HG03025 (cell line): ENCODE measurements at regions not wholly inside any gene's neighbourhood (a gene's known extent, or its start where the extent isn't known, plus 50 kb on each side); places are given as distances from the start of the nearest gene placed in this dataset.

Experiments
- ATAC-seq: cut with Tn5 transposase; IDR thresholded peaks from one replicate; pipeline ENCODE4 v1.9.1; 2021; ENCODE audit warnings: mild to moderate bottlenecking, moderate library complexity; ENCODE audit not compliant: unreplicated experiment, low FRiP score

DNA sequence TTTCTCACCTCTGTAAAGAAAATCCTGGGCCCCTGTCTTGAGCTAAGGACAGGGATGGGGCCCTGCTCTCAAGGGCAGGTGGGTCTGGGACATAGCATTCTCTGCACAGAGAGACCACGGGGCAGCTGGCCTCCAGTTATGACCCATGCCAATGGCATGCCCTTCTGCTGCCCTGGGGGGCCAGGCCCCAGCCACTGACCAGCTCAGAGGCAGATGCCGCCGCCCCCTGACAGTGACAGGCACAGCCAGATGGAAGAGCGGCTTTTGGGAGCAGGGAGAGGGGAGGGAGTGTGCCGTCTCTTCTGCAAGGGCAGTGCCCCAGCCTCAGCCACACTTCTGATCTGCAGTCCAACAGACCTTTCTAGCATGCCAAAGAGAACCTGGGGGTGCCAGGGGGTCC, 114.8 kb upstream of the NAV2 start:
- ATAC-seq: no peak

DNA sequence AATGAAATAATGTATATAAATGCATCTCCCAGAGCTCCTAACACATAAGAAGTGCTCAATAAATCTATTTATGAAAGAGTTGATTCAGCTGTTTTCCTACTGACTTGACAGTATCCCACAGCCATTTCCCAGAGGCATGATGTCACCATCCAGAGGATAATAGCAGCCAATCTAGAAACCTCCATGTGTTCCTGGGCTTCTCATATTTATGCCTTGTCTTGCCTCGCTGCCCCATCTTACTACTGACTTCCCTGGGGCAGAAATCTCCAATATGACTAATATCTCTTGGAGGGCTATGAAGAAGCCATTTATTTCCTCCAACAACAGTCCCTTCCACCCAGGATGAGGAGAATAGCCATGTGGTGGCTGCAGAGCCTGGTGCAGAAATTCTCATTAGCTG, 115.4 kb upstream of the NAV2 start:
- ATAC-seq: no peak

DNA sequence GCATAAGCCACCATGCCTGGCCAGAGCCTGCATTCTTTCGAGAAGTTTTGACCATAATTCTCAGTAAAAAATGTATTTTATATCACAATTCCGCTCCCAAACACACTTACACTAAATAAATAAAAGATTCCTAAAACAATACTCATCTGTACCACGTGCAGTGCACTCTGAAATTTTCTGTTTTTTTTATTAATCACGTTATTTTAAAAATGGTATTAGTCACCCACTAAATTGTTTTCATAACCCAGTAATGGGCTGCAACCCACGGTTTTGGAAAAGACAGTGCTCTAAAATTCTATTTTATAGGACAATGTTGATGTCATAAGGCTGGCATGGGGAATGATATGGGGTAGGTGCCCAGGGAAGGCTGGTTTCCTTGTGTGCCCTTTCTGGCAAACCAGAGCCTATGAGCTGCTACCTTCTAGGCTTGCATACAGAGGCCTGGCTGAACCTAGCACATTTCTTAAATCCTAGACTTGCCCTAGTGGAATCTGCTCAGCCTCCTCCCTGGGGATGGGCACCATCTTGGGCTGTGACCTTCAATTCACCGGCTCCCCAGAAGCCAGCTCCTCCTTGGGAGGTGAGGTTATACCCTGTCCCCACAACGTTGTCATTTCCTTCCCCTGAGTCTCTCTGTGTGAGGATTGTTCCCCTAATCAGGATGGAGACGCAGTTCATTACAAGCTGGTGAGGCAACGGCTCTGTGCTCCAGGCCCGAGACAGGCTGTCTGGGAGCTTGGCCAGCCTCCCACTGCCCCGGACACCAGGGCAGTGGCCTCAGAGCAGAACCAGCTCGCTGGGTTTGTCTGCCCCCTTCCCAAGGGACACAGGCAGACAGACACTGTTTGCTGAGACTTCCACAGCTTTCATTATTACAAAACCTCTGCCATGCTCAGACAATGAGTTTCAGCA, 116.5 kb upstream of the NAV2 start:
- no peak for ATAC-seq

DNA sequence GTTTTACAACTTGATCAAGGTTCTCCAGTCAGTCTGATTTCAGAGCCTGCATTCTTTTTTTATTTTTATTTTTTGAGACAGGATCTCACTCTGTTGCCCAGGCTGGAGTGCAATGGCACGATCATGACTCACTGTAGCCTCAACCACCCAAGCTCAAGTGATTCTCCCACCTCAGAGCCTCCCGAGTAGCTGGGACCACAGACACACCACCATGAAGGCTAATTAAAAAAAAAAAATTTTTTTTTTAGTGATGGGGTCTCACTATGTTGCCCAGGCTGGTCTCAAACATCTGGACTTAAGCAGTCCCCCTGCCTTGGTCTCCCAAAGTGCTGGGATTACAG, 117.2 kb upstream of the NAV2 start:
- ATAC-seq: no peak

DNA sequence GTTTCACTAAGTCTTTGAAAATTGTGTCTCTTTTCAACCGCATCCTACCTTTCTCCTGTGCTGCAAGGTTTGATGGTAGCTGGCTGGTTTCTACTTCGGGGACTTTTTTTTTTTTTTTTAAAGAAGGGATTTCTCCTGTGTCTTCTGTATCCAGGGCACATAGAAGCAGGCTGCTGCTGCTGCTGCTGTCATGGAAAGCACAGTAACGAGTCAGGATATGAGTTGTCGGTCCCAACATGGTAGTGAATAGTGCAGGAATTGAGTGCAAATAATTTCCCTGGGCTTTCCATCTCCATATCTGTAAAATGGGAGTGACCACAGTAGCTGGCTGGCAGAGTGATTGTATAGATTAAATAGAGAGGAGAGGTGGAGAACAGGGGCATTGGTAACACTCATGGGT, 118.3 kb upstream of the NAV2 start:
- no peak for ATAC-seq

DNA sequence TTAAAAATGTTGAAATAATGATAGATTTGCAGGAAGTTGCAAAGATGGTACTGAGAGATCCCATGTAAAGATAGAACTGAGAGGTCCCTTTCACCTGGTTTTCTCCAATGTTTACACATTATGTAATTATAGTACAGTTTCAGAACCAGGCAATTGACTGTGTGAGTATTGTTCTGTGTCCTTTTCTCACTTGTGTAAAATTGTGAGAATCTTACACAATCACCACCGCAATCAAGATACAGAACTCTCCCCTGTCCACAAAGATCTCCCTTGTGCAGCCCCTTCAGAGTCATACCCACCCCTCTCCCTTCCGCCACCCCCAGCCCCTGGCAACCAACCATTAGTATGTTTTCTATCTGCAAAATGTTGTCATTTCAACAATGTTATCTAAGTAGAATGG, 119.8 kb upstream of the NAV2 start:
- ATAC-seq: no peak

DNA sequence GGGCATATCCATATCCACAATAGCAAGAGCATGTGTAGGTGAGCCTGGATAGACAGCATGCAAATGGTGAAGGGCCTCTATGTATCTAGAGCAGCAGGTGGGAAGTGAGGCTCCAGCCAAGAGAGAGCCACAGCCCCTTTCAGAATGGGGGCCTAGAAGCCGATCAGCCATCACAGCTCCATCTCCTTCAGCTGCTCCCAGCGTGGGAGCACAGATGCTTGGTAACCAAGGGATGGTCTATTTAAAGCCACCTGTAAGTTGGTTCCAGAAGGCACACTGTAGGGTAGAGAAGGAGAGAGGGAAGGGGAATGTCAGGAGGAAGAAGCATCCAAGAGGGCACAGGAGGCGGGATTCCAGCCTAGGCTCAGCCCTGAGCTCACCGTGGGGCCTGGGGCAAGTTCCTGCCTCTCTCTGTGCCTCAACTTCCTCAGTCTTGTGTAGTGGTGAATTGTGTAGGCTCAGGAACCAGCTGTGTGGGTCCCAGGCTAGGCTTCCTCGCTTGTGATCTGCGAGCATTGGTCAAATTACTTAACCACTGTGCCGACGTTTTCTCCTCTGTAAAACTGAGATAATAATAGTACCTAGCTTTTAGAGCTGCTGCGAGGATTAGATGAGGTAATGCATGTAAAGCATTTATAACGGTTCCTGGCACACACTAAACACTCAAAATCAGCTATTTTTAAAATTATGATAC, 122.9 kb upstream of the NAV2 start:
- no peak for ATAC-seq

DNA sequence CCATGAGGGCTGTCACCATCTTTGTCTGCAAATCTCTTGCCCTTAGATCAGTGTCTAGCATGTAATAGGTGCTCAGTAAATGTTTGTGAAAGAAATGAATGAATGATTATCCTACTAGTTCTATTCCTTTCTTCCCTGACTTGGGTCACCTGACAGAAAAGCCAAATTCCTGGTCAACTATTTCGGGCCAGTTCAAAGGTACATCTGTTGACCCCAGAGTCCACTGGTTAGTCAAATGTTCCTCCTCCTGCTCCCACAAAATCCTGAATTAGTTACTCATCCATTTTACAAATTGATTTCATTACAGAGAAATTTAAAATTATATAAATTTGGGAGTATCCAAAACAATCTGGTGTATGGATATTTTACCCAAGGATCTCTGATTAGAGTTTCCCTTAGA, 124.7 kb upstream of the NAV2 start:
- no peak for ATAC-seq

DNA sequence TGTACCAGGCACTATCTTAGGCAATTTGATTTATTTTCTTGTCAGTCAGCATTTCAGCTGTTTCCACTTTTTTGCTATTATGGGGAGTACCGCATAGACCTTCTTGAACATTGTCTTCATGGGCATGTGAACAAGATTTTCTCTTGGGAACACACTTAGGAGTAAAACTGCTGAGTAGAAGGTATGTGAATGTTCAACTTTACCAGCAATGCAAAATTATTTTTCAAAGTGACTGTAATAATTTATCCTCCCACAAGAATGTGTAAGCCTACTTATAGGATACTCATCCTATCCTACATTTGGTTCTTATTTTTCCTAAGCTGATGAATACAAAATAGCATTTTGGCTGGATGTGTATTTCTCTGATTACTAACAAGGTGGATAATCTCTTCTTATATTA, 132.0 kb upstream of the NAV2 start:
- no peak for ATAC-seq

DNA sequence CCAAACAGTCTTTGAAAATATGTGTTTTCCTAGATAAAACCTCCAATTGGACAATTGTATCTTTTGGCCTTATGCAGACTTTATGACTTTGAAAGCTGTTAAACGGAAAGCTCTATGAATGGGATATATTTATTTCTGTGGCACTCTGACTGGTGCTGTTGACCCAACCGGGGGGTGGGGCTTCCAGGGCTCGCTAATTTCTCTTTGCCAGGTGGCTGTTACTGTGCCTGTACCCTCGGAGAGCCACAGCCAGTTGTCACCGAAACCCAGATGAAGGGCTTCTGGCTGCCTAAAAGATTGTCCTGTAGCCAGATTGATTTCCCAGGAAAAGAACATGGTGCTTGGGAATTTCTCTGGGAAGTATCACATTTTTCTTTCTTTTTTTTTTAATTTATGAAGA, 132.7 kb upstream of the NAV2 start:
- no peak for ATAC-seq

DNA sequence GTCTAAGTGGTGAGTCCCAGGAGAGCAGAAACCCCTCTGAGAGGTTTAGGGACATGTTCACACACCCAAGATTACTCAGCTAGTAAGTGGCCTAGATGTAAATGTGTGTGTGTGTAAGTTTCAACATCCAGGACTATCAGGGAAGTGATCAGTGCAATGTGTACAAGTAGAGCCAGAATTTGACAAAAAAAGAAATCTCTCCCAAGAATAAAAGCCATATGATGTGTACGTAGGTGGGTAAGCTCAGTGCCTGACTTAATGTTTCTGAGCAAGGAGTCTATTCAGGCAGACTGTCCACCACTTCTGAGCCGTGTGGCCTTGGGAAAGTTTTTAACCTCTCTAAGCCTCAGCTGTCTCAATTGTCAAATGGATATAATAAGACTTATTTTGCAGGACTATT, 133.8 kb upstream of the NAV2 start:
- ATAC-seq: no peak

DNA sequence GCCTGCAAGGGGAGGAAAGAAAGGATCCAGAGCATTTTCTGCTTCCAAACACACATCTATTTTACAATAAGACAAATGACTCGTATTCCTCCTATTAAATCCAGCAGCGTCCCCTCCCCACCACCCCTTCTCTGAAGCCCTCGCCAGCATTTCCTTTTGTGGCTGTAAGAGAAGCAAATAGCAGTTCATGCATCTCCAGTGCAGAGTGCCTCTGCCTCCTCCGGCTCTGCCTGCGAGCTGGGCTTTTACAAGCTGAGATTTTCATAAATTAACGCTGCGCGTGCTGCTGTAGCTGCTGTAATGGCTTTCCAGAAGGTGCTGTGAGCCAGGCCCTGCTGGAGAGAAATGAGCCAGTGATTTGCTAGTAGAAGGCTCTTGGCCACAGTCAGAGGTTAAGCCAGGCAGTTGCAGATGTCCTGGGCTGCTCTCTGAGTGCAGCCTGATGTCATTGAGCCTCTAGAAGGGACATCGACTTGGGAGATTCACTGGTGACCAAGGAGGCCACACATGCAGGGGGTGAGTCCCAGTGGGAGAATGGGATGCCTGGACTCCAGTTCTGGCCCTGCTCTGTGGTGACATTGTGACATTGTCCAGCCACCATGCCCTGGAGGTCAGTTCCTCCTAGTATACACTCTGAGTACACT, 134.5 kb upstream of the NAV2 start:
- no peak for ATAC-seq

DNA sequence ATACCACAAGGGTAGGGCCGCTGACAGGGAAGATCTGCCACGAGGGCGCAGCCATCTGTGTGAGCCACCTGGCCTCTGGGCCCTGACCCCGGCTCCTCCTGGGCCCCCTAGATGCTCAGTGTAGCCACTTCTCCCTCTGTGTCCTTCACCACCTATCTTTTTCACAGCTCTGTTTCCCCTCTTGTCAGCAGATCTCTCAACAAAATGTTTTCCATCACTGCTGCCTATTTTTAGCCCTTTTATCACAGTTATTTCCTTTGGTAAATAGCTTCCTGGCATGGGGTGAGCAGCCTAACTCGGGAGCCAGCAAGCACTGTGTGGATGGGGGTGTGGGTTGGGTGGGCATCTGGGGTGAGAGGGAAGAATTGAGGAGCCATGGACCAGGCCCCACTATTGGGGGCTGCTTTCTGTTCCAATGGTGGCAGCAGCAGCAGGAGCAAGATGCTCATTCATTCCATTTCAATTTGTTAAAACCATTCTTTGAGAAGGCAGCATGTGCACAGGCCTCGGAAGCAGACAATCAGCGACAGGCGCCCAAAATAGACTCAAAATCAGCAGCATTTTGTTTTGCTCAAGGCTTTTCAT, 135.2 kb upstream of the NAV2 start:
- no peak for ATAC-seq

DNA sequence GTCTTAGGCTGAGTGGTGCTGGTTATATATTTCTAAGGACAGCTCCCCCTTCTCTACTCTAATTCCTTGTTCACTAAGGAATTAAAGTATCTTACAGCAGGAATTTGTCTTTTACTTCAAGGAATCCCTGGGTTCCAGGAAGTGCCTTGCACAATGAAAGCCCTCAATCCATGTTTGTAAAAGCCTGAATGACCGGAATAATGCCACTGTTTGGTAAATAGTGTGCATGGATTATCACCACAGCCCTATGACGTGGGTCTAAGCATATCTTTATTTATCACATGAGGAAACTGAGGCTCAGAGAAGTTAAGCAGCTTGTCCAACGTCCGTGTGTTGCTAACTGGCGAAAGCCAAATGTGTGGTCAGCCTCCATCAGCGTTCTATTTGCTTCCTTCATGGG, 135.7 kb upstream of the NAV2 start:
- no peak for ATAC-seq

DNA sequence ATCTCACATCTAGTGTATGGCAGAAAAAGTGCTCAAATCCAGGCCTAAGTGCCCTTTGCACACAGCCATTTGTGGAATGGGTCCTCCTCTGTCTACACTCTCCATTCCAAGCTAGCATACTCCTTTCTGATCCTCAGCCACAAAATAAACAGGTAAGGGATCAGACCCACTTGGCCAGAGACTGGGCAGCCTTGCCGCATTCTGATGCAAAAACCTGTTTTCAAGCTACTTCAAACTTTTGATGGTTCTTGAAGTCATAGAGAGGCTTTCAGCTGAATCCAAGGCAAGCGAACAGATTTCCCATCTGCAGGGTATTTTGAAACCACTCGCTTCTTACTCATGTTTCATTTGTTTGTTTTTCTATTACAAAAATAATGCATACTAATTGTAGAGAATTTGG, 136.6 kb upstream of the NAV2 start:
- ATAC-seq: no peak

DNA sequence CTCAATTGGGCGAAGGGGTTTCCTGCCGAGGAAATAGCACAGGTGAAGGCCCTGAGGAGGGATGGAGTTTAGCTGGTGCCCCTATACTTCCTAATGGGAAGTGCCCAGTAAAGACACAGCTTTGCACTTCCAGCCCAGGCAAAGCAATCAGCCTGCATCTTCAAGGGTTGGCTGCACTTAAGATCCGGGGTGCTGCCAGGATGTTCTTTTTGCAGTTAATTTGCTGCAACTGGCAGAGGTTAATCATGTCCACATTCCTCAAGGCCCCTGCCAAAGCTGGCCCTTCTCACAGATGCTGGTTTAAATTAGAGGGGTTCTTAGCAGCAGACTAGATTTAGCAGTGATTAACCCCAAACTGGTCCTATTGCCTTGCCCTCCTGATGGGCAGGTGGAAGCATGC, 137.7 kb upstream of the NAV2 start:
- ATAC-seq: no peak

DNA sequence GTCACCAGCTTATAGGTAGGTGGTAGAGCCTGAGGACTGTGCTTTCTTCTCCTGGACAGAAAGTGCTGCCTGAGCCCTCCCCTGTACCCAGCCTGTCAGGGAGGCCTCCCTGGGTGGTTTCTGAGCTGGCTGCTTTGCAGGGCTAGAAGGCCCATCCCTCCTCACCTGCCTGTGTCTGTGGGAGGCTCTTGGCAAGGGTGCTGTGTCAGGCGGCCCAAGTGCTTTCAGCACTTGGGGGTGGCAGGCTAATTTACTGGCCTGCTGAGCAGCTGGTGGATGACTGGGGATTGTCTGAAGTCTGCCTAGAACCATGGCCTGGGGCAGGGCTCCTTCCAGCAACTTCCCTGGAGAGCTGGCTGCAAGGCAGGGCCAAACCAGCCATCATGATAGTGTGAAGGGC, 139.0 kb upstream of the NAV2 start:
- no peak for ATAC-seq

DNA sequence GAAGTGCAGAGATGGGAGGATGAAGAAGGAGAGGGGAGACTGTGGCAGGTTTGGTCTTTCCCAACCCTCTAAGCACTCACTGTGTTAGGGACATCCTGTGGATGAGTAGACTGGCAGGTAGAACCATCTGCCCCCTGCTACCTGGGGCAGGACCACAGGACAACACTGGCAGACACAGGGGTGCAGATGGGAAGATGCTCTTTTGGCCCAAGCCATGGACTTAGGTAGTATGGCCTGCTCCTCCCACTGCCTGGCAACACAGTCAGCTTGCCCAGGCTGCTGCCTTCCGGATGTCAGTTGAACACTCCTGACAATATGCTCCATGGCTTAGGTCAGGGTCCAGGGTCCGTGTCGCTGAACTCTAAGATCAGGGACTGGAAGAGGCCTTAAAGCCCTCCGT, 140.7 kb upstream of the NAV2 start:
- no peak for ATAC-seq

DNA sequence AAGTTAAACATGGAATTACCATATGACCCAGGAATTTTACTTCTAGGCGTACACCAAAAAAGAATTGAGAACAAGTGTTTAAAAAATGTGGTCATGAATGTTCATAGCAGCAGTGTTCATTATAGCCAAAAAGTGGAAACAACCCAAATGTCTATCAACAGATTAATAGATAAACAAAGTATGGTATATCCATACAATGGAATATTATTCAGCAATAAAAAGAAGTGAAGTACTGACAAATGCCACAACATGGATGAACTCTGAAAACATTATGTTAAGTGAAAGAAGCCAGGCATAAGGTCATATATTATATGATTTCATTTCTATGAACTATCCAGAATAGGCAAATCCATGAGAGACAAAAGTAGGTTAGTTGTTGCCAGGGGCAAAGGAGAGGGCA, 141.7 kb upstream of the NAV2 start:
- no peak for ATAC-seq

DNA sequence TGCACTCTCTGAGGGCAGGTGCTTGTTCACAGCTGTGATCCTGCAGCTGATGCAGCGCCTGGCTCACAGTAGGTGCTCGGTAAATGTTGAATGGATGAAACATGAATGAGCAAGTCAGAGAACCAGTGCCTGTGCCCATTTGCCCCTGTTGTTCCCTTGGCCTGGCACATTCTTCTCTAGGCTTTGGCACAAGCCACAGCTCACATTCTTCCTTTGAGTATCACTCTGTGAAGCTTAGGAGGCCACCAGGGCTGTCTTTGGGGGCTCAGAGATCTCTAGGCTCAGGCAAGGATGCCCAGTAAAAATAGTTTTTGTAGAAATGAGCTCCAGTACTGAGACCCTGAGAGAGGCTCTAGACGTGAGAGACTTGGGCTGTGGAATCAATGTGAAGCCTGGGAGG, 144.6 kb upstream of the NAV2 start:
- ATAC-seq: no peak

DNA sequence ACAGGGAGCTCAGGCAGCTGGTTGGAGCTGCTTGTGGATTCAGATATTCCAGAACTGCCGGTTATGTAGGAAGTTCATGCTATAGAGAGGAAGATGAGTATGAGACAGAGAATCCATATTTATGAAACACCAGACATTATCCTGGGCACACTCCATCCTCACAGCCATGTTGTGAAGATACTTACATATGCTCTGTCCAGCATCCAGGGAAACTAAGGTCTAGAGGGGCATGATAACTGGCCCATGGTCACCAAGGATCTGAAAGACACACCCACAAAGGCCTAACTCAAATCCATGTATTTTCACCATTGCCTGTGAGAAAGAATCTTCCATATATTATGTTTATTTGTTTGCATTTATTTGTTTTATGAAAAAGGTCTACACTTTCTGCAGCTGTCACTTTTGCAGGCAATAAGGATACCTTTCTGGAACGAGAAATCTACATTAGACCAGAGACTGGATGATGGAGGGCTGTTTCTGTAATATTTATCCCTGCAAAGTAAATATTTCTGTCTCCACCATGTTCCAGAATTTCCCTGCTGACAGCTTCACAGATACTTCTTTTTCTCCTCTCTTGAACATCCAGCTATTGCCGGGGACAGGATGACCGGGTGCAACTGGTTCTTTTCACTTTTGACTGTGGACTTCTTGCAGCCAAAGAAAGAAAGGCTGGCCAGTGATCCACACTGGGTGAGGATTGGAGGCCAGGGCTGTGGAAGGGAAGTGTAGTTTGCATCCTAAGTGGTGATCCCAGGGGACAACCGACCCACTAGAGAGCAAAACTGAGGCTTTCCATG, 145.9 kb upstream of the NAV2 start:
- no peak for ATAC-seq
